OCI-LY7 (cell line): ENCODE measurements at regions not wholly inside any gene's neighbourhood (a gene's known extent, or its start where the extent isn't known, plus 50 kb on each side); places are given as distances from the start of the nearest gene placed in this dataset.

ENCODE experiments used
- BruUV-seq: library from RNA; stranded (reverse); fragments of 400-500 nt; replicated peaks from 2 replicates; lab custom pipeline; 2021; lab: Mats Ljungman, UMichigan
- CTCF ChIA-PET: fragments of 300-600 bp; sonication (Branson Sonifier 250); formaldehyde crosslinking; loops from one replicate; lab custom pipeline; 2022; ENCODE audit warnings: antibody characterized with exemption; ENCODE audit not compliant: unreplicated experiment; lab: Charles Lee
- POLR2A ChIA-PET: fragments of 300-600 bp; sonication (Branson Sonifier 250); formaldehyde crosslinking; loops from one replicate; lab custom pipeline; 2022; ENCODE audit warnings: antibody characterized with exemption; lab: Charles Lee
- DNase-seq: peaks from one replicate; pipeline ENCODE4 v3.0.0-alpha.2; 2015; ENCODE audit warnings: low spot score
- H2AFZ ChIP-seq: fragments of 200-600 bp; sonication (generic), shearing (Covaris generic); 2 replicates; pipeline ENCODE4 v1.6.1; 2014; ENCODE audit warnings: mild to moderate bottlenecking, antibody characterized with exemption, low read length, moderate library complexity
- H3K27ac ChIP-seq: fragments of 200-600 bp; sonication (generic); 2 replicates; pipeline ENCODE4 v1.5.1; 2014; ENCODE audit warnings: mixed run types, low read depth, mild to moderate bottlenecking, moderate library complexity, low read length, inconsistent platforms; ENCODE audit not compliant: poor library complexity, severe bottlenecking
- H3K36me3 ChIP-seq: fragments of 200-600 bp; sonication (generic); 2 replicates; pipeline ENCODE4 v1.6.1; 2014; ENCODE audit warnings: mild to moderate bottlenecking, antibody characterized with exemption, low read length, moderate library complexity, mixed read lengths; ENCODE audit not compliant: insufficient read depth
- H3K4me1 ChIP-seq: fragments of 200-600 bp; sonication (generic); 2 replicates; pipeline ENCODE4 v1.5.1; 2014; ENCODE audit warnings: mild to moderate bottlenecking, low read length; ENCODE audit not compliant: insufficient read depth, poor library complexity, severe bottlenecking
- H3K4me2 ChIP-seq: fragments of 200-600 bp; sonication (generic); 2 replicates; pipeline ENCODE4 v1.6.1; 2014; ENCODE audit warnings: mild to moderate bottlenecking, low read length
- H3K4me3 ChIP-seq: fragments of 200-600 bp; sonication (generic); 2 replicates; pipeline ENCODE4 v1.5.1; 2014; ENCODE audit warnings: mild to moderate bottlenecking, low read depth, low read length; ENCODE audit not compliant: poor library complexity, severe bottlenecking
- H3K79me2 ChIP-seq: fragments of 200-600 bp; sonication (generic); 2 replicates; pipeline ENCODE4 v1.6.1; 2016; ENCODE audit warnings: low read depth, mild to moderate bottlenecking, low read length, moderate library complexity, mixed read lengths; ENCODE audit not compliant: insufficient read depth
- H3K9me2 ChIP-seq: fragments of 200-600 bp; sonication (generic); 2 replicates; pipeline ENCODE4 v1.6.1; 2016; ENCODE audit warnings: mild to moderate bottlenecking, low read length, mixed read lengths; ENCODE audit not compliant: insufficient read depth
- H3K9me3 ChIP-seq: fragments of 200-600 bp; sonication (generic); 2 replicates; pipeline ENCODE4 v1.6.1; 2014; ENCODE audit warnings: mild to moderate bottlenecking, mixed run types, low read length, mixed read lengths
- H4K20me1 ChIP-seq: fragments of 200-600 bp; sonication (generic); 2 replicates; pipeline ENCODE4 v1.6.1; 2014; ENCODE audit warnings: mild to moderate bottlenecking, antibody characterized with exemption, low read length, moderate library complexity, mixed read lengths; ENCODE audit not compliant: insufficient read depth
- CTCF ChIP-seq: fragments of 200-600 bp; sonication (generic); conservative IDR thresholded peaks from 2 replicates; pipeline ENCODE4 v1.5.1; 2014; ENCODE audit warnings: mild to moderate bottlenecking, antibody characterized with exemption, low read length, moderate library complexity, mixed read lengths
- EZH2phosphoT487 ChIP-seq: fragments of 200-600 bp; sonication (generic); IDR thresholded peaks from 2 replicates; pipeline ENCODE4 v1.6.1; 2018; ENCODE audit warnings: low read depth, borderline replicate concordance, mild to moderate bottlenecking, mixed run types, antibody characterized with exemption, low read length, moderate library complexity, mixed read lengths
- intact Hi-C: fragments of 100-400 bp; cut with micrococcal nuclease; formaldehyde crosslinking; loops from one replicate; pipeline ENCODE4 v1.10.0; 2022; ENCODE audit not compliant: unreplicated experiment

DNA sequence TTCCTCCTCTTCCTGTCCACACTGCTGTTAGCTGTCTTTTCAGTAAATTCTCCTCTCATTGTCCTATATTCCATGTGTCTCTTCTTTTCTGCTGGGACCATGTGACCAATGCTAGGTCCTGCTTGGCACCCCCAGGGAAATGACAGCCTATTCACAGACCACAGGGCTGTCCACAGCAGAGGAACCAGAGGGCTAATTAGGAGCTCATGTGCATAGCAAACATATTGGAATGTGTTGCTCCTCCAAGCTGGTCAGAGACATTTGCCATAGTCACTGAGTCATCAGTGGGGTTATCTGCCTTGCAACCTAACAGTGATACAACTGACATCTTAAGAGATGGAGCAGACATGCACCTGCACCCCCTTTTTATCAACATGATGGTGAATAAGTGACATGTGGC lies 67.9 kb upstream of the PUDP start:
- Histone ChIP-seq H2AFZ (no peak overlapping the region), H3K9me2 (no peaks in the 10 kb centered on the region), H3K4me1 (peaks cover 33% of the 10 kb centered on the region), H3K36me3 (no peaks in the 10 kb centered on the region), H3K4me2 (no peak overlapping the region), H3K4me3 (no peak overlapping the region), H3K9me3 (no peaks in the 10 kb centered on the region), H3K27ac (no peak overlapping the region), H3K79me2 (peaks cover 13% of the 10 kb centered on the region; the same call in 1 of the 2 replicates), H4K20me1 (no peaks in the 10 kb centered on the region)
- ChIA-PET POLR2A (interaction anchor here (0.6 kb wide), 1 partner anchor 79 kb away, joined by 4 read pairs; no protein-coding TSS in a partner anchor), CTCF (no interaction called here)
- TF ChIP-seq EZH2phosphoT487: no peak
- TF ChIP-seq CTCF: no peak
- DNase-seq: no peak
- BruUV-seq: no TSS peak
- intact Hi-C loops: no loop called here

DNA sequence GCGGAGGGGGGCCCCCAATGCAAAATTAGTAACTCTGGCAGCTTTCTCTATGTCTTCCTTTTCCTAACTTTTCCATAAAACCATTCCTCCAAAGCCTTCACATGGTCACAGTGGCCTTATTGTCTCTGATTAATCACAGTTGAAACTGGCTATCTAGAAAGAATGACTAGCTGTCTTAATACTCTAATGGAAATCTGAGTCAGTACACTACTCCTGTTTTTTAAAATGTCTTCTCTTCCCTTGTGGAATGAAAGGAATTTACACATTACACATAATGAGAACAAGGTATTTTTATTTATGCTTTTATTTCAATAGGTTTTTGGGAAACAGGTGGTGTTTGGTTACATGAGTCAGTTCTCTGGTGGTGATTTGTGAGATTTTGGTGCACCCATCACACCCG lies 66.3 kb upstream of the PUDP start:
- H3K9me3 ChIP-seq: no peaks in the 10 kb centered on the region
- DNase-seq: no peak
- BruUV-seq: no TSS peak
- no peak overlapping the region for H3K4me2 ChIP-seq
- H3K36me3 ChIP-seq: no peaks in the 10 kb centered on the region
- peaks cover 33% of the 10 kb centered on the region for H3K4me1 ChIP-seq
- no peaks in the 10 kb centered on the region for H3K9me2 ChIP-seq
- H3K27ac ChIP-seq: no peak overlapping the region
- H3K79me2 ChIP-seq: no peaks in the 10 kb centered on the region; the same call in 1 of the 2 replicates
- H2AFZ ChIP-seq: no peak overlapping the region
- TF ChIP-seq CTCF (no peak), EZH2phosphoT487 (no peak)
- no peaks in the 10 kb centered on the region for H4K20me1 ChIP-seq
- intact Hi-C loops: no loop called here
- ChIA-PET POLR2A (interaction anchor here (0.6 kb wide), 1 partner anchor 91 kb away, joined by 4 read pairs; no protein-coding TSS in a partner anchor), CTCF (no interaction called here)
- no peak overlapping the region for H3K4me3 ChIP-seq

GRCh38 chrX:7205037-7205577 lies 57.2 kb upstream of the PUDP start:
- H3K27ac ChIP-seq: no peak overlapping the region
- H4K20me1 ChIP-seq: no peaks in the 10 kb centered on the region
- no peaks in the 10 kb centered on the region for H3K79me2 ChIP-seq
- no peaks in the 10 kb centered on the region for H3K9me2 ChIP-seq
- DNase-seq: no peak
- no TSS peak for BruUV-seq
- H3K9me3 ChIP-seq: no peaks in the 10 kb centered on the region
- no peak overlapping the region for H2AFZ ChIP-seq
- no peak overlapping the region for H3K4me3 ChIP-seq
- ChIA-PET CTCF (no interaction called here), POLR2A (interaction anchor here (0.7 kb wide), 1 partner anchor 12 kb away, joined by 3 read pairs; no protein-coding TSS in a partner anchor)
- no peak for TF ChIP-seq EZH2phosphoT487
- TF ChIP-seq CTCF: no peak
- H3K4me1 ChIP-seq: peaks cover 17% of the 10 kb centered on the region
- intact Hi-C loops: no loop called here
- H3K36me3 ChIP-seq: no peaks in the 10 kb centered on the region
- no peak overlapping the region; the same call in 1 of the 2 replicates for H3K4me2 ChIP-seq
